Amniotic epithelial cell (primary cell): ENCODE measurements at regions not wholly inside any gene's neighbourhood (a gene's known extent, or its start where the extent isn't known, plus 50 kb on each side); places are given as distances from the start of the nearest gene placed in this dataset.
A peak's percentile ranks its signal among the peaks of the same experiment; 100 is the strongest.

ENCODE experiments used
- DNase-seq: peaks from one replicate; pipeline ENCODE4 v3.0.0-alpha.2; 2010; ENCODE audit warnings: low read depth

DNA sequence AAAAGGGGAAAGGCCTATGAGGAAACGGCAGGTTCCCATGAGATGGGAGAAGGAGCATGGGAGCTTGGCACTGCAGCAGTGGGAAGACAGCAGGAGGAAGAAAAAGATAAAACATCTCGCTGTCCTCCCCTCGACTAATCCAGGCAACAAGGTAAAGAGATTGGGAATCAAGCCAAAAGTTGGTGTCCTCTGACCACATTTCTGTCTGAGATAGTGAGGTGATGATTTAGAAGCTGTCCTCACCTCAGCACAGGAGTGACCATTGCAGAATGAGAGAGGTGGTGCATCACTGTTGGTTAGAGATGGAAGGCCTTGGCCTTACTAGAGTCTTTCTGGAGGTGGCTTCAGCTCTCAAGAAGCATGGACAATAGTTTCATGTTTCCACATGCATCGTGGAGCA lies 226.6 kb upstream of the CCDC54 start:
- no peak for DNase-seq

DNA sequence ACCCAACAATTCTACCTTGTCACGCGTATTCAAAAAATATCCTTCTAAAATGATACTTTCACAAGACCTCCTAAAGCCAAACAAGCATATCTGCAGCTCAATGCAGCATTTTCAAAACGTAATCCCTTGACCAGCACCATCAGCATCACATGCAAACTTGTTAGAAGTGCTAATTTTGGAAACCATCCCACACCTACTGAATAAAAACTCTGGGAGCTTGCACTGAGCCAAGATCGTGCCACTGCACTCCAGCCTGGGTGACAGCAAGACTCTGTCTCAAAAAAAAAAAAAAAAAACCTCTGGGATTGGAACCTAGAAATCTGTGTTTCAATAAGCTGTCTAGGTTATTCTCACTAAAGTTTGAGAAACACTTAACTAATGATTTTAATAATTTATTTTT lies 223.3 kb upstream of the CCDC54 start:
- DNase-seq = no peak

DNA sequence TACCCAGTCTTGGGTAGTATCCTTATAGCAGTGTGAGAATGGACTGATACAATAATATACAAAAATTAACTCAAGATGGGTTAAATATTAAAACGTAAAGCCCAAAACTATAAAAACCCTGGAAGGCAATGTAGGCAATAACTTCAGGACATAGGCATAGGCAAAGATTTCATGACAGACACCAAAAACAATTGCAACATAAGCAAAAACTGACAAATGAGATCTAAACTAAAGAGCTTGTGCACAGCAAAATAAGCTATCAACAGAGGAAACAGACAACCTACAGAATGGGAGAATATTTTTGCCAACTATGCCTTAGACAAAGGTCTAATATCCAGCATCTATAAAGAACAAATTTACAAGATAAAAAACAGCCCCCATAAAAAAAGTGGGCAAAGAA lies 204.8 kb upstream of the CCDC54 start:
- no peak for DNase-seq

DNA sequence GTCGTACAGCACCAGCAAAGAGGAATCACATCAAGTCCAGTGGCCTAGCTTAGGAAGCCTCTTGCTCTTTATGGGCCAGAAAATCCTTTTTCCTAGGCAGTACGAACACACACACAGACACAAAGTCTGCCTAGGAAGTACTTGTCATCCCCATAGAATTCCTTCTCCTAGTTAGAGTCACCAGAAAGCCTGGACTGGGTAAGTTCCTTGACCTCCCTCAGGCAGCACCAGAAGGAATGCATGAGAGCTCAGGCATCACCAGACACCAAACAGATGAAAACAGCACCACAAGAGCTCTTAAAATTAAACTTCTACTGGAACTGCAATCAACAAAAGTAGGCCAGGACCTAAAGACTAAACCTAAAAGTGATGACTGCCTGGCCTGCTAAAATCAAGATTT lies 192.9 kb upstream of the CCDC54 start:
- no peak for DNase-seq

DNA sequence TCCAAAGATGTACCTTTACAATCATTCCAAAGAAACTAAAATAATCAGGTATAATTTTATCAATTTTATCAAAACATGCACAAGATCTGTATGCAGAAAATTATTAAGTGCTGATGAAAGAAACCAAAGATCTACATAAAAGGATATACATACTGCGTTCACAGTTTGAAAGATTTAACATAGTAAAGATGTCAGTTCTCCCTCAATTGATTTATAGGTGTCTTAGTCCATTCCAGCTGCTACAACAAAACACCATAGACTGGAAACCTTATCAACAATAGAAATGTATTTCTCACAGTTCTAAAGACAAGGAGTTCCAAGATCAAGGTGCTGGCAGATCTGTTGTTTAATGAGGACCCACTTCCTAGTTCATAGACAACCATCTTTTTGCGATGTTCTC lies 189.0 kb upstream of the CCDC54 start:
- DNase-seq = no peak

DNA sequence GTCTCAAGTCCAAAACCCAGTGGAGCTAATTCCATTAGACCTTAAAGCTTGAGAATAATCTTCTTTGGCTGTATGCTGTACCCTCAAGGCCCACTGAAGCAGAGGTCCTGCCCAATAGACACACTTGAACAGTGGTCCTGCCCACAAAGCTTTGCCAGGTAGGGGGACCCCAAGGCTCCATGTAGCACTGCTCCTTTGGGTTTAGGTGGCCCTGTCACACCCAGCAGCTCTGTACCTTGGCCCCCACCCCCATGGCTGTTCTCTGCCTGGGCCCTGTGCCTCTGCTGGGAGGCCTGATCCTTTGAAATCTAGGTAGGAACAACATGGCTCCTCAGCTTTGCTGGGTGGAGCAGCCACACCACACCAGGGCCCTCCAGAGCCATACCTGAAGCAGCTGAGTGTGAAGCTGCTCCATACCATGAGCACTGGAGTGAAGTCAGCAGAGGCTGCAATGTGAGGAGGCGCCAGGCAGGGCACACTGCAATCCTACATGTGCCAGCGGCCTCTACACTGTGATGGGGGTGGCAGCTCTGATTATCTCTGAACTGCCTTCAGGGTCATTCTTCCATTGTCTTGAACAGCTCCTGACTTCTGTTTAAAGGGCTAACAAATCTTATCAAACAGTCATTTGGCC lies 188.0 kb upstream of the CCDC54 start:
- DNase-seq = no peak

DNA sequence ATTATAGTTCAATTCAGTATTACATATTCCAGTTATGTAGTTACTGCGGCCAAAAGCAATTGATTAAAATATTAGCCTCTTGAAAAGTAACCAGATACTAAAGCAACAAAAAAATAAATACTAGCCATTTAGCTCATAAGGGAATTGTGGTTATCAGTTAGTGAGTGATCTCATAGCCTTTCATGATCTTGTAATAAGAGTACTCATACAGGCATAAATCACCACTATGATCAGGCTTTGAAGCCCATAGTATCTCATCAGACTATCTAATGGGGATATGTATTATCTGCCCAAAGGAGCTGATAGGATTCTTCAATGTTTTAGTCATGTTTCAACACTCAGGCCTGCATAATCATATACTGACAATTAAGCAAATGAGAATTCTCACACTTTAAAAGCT lies 184.1 kb upstream of the CCDC54 start:
- peak; percentile 65 for DNase-seq

DNA sequence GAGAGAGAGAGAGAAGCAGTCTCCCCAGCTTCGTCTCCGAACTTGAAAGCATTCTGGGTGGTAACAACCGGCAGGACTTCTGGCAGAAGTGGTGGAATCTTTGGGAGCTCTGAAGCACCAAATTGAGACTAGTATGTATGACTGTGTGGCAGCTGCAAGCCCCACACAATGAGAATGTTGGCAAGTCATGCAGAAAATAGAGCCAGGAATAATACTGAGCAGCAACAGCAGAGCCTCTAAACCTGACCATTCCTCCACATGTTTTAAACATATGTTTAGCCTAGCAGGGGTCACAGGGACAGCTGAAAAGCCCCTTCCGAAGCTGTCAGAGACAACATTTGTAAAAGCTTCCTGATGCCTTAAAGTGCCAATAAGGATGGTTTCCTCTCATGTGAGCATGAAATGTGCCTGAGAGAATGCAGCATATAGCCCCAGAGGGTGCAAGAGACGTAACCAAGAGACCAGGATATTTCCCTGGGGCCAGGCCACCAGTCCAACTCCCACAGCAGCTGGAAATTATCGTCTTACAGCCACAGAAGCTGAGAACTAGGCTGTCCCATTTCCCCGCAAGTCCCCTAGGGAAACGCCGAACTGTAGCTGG lies 178.6 kb upstream of the CCDC54 start:
- DNase-seq = no peak

DNA sequence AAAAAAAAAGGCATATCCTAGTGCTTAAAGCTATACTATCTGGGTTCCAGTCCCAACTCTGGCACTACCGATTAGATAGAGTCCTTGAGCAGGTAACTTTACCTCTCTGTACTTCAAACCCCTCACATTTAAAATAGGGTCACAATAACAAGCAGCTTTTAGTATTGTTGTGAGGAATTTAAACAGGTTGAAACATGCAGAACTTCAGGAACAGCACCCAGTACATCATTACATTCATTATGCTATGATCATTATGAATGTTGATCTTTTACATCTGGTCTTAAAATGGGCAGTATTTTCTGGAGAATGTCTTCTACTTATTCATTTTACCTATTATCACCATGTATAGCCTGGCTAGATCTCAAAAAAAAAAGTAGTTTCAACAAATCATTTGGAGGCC lies 176.1 kb upstream of the CCDC54 start:
- DNase-seq = no peak

DNA sequence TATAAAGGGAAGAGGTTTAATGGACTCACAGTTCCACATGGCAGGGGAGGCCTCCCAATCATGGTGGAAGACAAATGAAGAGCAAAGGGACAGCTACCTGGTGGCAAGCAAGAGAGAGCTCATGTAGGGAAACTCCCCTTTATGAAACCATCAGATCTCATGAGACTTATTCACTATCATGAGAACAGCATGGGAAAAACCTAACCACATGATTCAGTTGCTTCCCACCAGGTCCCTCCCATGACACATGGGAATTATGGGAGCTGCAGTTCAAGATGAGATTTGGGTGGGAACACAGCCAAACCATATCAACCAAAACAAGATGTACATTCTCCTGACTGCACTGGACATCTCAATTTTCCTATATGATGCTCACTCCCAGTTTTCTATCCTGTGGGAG lies 174.4 kb upstream of the CCDC54 start:
- DNase-seq = peak; percentile 65

DNA sequence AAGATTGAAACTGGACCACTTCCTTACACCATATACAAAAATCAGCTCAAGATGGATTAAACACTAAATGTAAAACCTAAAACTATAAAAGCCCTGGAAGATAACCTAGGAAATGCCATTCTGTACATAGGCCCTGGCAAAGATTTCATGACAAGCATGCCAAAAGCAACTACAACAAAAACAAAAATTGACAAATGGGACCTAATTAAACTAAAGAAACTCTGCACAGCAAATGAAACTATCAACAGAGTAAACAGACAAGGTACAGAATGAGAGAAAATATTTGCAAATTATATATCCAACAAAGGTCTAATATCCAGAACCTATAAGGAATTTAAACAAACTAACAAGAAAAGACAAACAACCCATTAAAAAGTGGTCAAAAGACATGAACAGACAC lies 173.1 kb upstream of the CCDC54 start:
- no peak for DNase-seq

DNA sequence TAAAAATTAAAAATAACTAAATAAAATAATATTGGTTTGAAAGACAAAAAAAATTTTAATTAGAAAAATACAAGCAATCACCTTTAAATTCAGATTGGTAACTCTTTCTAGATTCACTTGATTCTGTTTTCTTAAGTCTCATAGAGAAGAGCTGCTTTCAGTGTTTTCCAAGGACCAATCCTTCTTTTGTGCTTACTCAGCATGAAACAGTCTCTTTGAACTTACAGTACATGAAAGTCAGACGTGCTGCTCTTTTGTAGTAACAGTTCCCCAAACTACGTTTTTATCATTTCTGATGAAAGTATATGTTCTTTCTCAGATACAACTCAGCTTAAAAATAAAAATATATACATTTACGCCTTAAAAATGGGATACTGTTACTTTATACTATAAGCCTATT lies 171.9 kb upstream of the CCDC54 start:
- DNase-seq = no peak

DNA sequence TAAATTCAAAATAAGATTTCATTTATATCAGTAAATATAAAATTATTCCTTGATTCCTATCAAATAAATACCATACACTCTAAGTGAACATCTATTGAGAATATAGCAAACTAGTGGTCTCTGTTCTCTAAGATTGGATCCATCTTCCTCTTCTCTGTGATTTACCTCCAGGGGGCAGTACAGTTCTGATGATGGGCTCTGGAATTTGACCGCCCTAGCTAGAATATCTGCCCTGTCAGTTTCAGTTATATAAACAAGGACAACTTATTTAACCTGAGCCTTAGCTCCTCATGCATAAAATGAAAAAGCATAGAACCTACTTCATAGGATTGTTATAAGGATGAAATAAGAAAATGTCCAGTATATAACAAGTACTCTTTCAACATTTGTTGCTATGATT lies 171.1 kb upstream of the CCDC54 start:
- peak; percentile 78 for DNase-seq

DNA sequence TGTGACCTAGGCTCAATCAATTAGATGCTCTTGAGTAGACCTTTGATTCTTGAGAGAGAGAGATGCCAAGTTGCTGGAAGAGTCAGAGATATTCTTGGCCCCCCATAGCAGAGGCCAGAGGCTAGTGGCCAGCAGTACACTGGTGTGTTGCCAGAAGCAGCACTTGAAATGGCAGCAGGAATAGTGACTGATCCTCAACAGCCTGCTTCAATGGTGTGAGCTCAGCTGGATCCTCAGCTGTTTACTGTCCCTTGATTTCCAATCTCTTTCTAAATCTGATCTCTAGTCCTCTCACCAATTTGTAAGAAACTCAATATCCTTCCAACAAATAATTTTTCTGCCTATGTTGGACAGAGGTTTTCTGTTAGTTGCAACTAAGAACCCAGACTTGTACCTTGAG lies 170.3 kb upstream of the CCDC54 start:
- no peak for DNase-seq

DNA sequence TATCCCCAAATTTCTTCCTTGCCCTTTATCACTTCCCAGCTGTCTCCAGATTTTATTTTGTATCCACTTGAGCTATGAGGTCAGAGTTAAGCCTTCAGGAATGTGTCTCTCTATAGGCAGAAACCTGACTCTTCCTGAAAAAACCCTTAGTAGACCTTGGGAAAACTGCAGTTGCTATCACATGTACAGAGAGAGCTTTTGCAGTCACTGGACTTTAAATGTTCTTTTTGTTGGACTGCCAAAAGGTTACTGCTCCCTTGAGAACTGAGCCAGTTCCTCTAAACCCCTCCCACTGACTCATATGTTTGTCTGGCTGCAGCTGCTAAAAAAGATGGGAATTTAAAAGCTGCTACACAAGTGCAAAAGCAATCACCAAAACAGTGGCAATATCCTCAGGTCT lies 169.1 kb upstream of the CCDC54 start:
- DNase-seq = peak; percentile 99

DNA sequence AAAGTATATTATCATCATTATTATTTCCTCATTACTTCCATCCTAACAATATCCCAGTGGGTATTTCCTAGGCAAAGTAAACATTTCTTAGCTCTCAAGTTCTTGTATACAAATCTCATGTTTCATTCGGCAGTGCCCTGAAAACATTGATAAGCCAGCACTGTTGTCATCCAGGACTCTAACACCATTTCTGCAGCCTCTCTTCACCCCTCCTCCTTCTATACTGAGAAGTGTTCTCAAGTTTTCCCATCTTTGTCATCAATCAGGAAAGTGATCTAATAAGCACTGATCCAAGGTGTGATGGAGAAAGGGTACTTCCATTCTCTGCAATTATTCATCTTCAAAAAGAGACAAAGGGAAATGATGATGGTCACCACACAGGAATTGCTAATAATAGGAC lies 168.4 kb upstream of the CCDC54 start:
- no peak for DNase-seq

DNA sequence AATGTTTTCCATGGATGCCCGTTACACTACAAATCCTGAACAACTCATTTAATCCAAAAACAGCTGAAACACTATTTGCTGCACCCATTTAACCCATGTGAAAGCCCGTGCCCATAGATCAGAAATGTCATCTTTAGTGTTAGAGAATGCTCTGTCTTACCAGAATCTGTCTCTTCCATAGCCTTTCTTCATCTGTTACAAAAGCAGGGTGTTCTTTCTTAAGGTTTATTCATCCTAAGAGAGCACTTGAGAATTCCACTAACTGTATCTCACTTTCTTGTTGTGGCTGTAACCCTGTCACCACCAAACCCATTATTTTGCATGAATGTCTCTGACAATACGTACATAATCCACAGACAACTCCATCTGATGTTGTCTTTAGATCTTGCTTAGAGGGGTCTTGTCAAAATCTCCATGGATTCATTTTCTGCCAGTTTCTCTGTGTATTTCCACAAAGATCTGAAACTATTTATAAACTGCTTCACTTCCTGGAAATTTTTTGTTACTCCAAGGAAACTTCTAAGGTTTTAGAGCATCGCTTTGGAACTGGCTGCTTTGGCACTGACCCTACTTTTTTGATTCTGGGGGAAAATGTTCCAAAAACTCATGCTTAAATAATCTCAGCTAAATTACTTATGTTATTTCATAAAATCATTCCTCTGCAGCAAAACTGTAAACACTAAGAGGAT lies 167.8 kb upstream of the CCDC54 start:
- peak; percentile 37 for DNase-seq

DNA sequence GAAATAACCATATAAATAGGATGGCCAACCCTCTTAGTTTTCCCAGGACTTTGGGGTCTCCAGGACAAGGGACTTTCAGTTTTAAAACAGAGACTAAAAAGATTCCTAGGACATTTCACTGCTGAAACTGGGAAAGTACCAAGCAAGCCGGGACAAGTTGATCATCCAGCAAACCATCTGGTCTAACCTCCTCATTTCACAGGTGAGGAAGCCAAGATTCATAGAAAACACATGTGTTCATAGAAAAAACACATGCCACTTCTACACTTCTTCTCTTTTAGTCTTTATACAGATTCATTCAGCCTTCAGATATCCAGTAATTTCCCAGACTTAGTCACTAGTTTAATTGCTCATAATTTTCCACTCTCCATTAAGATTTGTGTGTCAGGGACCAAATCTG lies 165.6 kb upstream of the CCDC54 start:
- no peak for DNase-seq

DNA sequence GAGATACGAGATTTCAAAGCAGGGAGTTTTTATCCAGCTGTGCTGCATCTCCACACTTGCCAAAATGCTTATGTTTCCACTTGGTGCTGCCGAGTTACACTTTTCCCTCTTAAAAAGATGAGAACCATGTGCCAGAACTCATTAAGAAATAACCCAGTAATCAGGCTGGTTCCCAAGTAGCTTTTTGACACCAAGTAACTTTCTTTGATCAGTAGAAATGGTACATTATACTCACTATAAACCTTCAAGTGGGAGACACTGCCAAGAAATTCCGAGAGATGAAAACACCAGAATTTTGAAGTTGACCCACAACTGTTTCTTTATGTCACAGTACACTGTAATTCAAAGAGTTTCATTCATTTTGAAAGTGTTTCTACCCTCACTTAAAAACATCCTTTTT lies 164.6 kb upstream of the CCDC54 start:
- DNase-seq = no peak

DNA sequence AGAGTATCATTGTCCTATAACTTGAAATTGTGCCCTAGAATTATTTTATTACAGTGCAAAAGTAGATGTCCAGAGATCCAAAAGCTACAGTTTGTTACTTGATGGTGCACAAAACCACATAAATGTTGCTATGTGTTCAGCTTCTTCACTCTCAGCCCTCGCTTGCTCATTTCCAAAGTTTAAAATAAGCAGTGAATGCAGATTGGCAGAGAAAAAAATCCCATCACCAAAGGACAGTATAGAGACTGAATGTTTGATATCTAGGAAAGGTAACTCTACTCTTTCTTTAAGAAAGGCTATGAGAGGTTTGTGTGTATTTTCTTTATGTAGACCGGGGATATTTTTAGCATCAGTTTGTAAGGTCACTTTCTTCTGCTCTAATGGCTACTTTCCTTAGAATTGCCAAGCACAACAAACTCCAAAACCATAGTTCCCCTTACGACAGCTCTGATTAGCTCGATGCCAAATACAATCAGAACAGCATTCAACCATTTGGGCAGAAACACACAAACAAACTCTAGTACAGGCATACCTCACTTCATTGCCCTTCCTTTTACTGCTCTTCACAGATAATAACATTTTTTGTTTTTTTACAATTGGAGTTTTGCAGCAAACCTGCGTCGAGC lies 164.1 kb upstream of the CCDC54 start:
- no peak for DNase-seq

DNA sequence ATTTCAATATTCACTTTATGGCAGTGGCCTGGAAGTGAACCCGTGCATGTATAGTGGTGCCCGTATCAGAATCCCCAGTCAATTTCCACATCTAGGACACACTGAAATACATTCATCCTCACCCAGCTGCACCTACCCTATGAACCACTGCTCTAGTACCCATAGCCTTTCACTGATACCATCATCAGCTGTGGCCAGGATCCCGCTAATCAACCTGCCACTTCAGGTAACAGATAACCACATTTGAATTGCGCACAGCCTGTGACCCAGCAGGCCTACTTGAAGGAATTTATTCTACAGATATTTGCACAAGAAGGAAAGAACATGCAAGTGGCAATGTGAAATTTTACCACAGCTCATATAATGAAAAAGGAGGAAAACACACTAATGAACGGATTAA lies 161.0 kb upstream of the CCDC54 start:
- no peak for DNase-seq

DNA sequence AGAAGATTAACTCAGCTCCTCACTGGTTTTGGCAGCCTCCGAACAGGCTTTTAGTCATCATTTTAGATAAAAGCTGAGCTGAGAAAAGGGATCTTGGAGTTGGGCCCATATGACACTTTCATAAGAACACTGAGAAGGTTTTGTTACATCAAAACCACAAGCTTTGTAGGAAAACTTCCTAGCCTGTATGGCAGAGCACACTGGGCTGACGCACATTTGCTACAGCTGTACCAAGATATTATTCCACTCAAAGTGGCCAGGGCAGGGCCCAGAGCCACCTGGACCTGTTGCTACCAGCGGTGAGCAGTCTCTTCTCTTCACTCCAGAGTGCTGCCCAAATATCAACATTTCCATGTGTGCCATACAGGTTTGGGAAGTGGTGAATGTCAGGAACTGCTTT lies 160.5 kb upstream of the CCDC54 start:
- peak; percentile 98 for DNase-seq

DNA sequence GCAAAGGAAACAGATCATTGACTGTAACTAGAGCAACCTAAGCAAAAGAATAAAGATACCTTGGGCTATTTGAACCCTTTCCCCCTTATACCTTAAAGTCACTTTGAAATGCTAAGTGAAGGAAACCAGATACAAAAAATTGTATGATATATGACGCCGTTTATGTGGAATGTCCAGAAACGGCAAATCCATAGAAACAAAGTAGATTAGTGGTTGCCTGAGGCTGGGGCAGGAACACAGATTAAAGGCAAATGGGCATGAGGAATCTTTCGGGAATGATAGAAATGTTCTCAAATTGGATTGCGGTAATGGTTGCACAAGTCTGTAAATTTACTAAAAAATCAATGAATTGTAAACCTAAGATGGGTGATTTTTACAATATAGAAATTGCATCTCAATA lies 160.1 kb upstream of the CCDC54 start:
- DNase-seq = peak; percentile 99
